A549 (cell line): ENCODE measurements at regions not wholly inside any gene's neighbourhood (a gene's known extent, or its start where the extent isn't known, plus 50 kb on each side); places are given as distances from the start of the nearest gene placed in this dataset.

Experiments used
- CEBPB ChIP-seq, 2 experiments: fragments of >200 bp in 1 of 2; sonication (Bioruptor Twin) in 1 of 2; formaldehyde crosslinking in 1 of 2; IDR thresholded peaks; 2 replicates each; pipeline ENCODE4 v1.6.1; 2012 to 2016
- PBX3 ChIP-seq: IDR thresholded peaks from 2 replicates; pipeline ENCODE4 v1.6.1; 2012
- POLR2A ChIP-seq: IDR thresholded peaks from 2 replicates; pipeline ENCODE4 v1.6.1; 2012; ENCODE audit warnings: mild to moderate bottlenecking, low read length

- TF ChIP-seq PBX3 (no peak), CEBPB (IDR thresholded peaks at IDR 0.05) (no peak), POLR2A (no peak)
Observed at GRCh38 chr7:46147871-46148270, 226.8 kb upstream of the IGFBP3 start.
